ENCODE measurements at regions not wholly inside any gene's neighbourhood (a gene's known extent, or its start where the extent isn't known, plus 50 kb on each side); places are given as distances from the start of the nearest gene placed in this dataset.

DNA sequence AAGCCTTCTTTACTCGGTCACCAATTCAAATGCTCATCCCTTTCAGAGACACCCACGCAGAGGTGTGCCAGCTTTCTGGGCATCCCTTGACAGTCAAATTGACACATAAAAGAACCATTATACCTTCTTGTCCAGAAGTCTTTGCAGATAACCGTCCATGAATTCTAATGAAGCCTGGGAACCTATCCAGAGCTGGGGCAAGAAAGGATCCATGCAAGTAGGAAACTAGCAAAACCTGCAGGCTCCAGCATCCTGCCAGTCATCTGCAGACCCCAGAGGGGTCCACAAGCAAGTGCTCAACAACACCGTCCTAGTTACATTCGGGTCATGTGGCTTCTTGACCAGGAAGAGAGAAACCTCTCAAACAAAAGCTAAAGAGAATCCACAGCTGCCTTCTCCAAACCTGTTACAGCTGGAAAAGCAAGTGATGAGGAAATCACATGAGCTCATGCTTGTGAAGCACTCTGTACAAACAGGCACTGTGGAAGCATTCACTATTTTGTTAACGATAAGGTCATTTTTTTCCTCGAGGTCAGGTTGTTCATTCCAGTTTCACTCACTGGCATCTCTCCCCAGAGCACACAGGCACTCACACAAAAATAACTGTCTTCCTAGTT lies 80.2 kb upstream of the DMRT1 start:
- TF ChIP-seq, protein P1, sequence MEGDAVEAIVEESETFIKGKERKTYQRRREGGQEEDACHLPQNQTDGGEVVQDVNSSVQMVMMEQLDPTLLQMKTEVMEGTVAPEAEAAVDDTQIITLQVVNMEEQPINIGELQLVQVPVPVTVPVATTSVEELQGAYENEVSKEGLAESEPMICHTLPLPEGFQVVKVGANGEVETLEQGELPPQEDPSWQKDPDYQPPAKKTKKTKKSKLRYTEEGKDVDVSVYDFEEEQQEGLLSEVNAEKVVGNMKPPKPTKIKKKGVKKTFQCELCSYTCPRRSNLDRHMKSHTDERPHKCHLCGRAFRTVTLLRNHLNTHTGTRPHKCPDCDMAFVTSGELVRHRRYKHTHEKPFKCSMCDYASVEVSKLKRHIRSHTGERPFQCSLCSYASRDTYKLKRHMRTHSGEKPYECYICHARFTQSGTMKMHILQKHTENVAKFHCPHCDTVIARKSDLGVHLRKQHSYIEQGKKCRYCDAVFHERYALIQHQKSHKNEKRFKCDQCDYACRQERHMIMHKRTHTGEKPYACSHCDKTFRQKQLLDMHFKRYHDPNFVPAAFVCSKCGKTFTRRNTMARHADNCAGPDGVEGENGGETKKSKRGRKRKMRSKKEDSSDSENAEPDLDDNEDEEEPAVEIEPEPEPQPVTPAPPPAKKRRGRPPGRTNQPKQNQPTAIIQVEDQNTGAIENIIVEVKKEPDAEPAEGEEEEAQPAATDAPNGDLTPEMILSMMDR (conservative IDR thresholded peaks at IDR 0.05; ENCODE audit: low read length) = no peak
- no peak for TF ChIP-seq EZH2phosphoT487 (IDR thresholded peaks at IDR 0.05; ENCODE audit: borderline replicate concordance, low read depth, low read length)

Measured in OCI-LY7 (cell line).